NOMO-1 treated with DMSO at 0.1 percent for 48 hours (cell line): ENCODE measurements at regions not wholly inside any gene's neighbourhood (a gene's known extent, or its start where the extent isn't known, plus 50 kb on each side); places are given as distances from the start of the nearest gene placed in this dataset.

Experiments used
- DNase-seq: peaks from one replicate; lab custom pipeline; 2025; ENCODE audit not compliant: unreplicated experiment; lab: John Stamatoyannopoulos, UW

DNA sequence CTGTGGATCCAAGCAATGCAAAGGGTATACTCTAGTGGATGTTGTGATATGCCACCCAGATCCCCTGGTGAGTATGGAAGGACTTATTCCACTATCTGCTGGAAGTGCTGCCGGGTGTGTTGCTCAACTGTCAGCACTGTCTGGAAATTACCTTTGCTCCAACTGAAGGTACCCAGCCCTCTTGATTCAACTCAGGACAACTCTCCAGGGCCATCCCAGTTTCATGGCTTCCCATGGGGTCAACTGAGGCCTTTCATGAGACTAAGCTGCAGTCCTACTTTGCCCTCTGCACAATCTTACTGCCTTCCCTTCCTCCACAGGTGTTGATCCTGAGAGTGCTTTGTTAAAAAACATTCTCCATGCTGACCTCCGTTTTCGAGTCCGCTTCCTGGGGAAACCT lies 99.8 kb downstream of the SPRY1 start:
- DNase-seq = no peak

DNA sequence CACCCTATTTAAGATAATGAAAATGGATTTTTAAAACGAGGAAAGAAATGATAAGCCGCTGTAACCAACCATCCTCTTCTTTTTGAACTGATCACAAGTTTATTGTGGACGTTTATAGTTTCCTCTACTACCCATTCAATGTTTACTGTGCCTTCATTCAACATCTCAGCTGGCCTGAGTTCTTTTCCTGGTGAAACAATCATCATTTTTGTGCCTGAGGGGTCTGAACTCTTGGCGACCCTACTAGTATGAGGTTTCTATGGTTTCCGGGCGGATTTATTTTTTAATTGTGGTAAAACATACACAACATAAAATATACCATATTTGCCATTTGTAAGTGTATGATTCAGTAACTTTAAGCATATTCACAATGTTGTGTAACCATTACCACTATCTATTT lies 100.7 kb downstream of the SPRY1 start:
- no peak for DNase-seq

DNA sequence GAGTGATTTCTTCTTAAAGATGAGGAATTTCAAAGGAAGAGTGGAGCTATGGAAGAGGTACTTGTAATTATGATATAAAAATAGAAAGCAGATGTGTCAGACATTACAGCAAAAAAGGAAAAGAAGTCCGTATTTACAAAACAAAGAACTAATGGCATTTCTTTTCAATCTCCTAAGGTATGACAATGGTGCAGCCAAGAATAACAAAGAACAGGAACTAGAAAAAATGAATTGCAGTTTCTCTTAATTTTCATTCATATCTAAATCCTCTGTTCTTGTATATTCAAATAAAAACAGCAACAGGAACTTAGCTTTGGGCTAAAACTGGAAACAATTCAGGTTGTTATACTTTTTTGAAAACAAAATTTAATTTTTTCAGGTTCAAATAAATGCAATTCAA lies 105.1 kb downstream of the SPRY1 start:
- DNase-seq = no peak

DNA sequence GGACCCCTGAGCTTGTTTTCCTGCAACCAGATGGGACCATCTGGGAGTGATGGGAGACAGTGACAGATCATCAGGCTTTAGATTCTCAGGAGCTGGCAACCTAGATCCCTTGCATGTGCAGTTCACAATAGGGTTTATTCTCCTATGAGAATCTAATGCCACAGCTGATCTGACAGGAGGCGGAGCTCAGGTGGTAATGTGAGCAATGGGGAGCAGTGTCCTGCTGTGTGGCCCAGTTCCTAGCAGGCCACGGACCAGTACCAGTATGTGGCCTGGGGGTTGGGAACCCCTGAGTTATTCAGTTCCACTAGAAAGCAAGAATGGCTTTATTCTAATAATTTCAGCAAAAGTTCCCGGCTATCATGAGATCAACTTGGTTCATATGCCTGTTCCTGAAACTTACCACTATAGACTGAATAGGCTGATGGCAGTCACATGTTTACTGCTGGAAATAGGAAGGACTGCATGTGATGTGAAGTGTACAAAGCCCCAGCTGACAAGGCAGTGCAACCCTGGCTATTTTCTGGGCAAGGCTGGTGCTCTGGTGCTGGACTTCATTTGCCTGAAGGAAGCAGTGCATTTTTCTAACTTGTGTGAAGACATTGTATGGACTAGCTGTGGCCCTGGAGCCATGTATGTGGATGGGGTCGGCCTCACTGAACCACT lies 107.2 kb downstream of the SPRY1 start:
- DNase-seq = no peak

DNA sequence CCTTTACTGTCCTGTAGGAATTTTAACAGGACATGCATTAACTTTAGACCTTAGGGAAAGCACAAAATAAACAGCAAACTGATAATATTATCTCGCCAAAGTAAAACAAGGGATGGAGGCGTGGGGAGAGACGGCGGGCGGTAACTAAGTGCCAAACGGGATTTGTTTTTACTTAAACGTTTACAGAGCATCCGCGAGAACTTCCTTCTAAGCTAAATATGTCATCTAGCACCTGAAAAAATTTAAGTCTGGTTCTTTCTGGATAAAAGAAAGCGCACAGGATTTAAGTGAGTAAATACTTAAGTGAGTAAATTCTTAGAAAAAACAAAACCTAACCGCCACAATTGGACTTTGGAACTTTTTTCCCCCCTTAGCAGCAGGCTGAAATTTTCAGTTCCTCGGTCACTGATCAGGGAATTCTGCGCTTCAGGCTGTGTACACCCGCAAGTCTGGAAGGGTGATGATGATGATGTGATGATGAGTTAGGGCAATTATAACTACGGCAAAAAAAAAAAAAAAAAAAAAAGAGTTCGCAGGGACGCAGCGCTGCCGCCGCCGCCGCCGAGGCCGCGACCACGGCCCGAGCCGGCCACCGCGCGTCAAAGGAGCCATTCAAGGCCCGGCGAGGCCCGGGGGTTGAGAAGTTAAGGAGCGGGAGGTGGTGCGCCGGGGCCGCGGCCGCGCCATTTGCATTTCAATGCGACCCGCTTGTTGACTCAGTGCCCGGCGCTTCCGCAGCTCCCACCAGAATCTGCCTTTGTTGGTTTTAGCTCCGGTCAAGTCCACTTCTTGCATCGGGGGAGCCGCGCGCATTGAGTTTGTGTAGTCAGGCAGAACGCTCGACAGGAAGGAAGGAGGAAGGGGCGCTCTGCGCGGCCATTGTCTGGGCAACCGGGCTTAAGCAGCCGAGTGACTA lies 108.8 kb downstream of the SPRY1 start:
- peak; percentile 24 for DNase-seq

DNA sequence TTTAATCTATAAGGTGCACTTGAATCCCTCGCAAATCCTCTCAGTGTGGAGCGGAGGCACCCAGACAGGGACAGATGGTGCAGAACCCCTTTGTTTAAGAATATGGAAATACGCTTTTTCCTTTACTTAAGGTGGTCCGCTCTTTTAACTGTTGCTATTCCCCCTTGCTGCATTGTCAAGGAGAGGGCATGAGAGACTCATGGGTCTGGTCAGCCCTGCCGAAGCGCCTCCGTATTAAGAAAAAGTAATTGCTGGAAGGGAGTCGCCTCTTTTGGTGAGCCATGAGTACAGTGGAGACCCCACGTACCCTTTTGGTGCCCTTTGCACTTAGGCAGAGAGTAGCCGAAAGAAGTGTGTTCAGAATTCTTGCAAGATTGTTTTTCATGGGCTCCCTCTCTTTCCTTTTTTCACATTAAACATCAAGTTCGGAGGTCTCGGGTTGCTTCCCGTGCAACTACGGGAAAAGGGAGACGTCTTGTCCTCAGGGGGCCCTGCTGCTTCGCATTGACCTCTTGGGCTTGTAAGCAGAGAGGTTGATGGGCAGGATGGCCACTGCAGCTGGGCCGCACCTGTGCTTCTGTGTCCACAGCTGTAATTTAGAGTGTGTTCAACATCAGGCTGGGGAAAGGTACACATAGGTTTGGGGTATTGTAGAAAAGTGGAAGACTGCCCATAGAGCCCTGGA lies 109.6 kb downstream of the SPRY1 start:
- no peak for DNase-seq

DNA sequence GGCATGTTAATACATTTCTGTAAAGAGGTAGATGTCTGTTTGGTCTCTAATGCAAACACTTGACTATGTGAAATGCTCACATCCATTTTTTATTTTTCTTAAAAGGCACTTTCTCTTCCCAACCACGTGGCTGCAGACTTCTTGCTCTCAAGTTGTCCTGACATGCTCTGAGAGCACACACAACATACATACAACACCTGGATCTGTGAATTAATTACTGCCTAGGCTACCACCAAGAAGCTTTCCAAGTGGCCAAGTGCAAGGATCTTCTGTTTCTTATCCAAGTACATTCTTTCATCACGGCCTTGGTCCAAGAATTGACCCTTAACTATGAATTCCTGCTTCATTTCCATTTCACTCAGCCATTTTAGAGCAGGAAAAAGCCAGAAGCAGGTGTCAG lies 110.8 kb downstream of the SPRY1 start:
- no peak for DNase-seq

DNA sequence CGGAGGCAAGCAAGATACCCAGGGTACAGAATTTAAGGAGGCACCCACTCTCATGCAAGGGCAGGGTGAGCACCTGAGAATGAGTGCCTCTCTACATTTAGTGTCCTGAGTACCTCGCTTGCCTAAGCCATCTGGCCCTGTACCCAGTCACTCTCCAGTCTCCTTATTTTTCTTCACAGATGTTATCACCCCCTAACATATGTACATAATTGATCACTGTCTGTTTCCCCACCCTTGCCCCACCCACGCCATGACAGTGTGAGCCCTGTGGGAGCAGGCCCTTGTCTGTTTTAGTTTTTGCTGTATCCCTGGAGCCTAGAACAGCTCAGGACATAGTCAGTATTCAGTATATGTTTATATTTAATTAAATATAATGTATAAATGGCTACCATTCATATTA lies 113.6 kb downstream of the SPRY1 start:
- DNase-seq = no peak

DNA sequence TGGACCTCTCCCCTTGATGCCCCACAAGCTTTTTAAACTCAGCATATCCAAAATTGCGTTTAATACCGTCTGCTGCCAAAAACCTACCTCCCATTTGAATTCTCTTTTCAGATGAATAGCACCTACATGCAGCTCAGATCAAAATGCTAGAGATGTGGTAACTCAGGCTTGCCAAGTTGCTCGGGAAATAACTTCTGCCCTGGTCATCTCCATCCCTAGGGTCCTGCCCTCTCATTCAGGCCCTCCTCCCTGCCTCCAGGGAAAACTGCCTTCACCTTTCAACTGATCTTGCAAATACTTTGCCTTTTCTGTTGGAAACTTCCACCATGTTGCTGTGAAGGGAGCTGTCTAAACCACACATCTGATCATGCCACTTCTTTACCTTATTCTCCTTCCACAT lies 114.1 kb downstream of the SPRY1 start:
- no peak for DNase-seq

DNA sequence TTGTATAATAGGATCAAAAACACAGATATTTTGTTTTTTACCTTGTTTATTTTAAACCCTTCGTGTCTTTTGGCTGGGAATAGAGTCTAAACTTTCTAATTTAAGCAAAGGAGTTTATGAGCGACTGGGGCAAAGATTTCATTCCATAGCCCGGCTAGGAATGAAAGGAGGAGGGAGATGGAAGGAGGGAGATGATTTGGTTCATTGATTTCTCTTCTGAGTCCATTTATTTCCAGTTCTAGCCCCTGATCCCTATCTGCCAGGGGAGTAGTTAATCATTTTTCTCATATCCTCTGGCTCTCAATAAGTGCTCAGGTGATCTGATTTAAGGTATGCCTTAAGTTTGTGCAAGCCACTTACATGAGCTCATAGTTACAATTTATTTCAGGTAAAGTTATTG lies 120.0 kb downstream of the SPRY1 start:
- no peak for DNase-seq

DNA sequence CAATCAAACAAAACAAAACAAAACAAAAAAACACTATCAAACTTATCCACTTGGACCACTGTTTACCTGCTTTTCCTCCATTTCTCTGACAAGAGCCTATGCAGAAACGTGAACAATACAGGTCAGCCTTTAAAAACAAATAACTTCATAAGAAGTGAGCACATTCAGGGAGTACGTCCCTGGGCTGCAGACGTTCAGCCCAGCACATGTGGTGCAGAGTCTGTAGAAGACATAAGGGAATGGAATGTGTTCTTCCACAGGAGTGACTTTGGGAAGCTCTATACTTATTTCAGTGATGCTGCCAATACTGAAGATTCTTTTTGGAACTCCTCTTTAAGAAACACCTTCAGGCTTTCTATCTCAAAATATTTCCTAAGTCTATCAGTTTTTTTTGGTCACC lies 120.6 kb downstream of the SPRY1 start:
- DNase-seq = no peak

DNA sequence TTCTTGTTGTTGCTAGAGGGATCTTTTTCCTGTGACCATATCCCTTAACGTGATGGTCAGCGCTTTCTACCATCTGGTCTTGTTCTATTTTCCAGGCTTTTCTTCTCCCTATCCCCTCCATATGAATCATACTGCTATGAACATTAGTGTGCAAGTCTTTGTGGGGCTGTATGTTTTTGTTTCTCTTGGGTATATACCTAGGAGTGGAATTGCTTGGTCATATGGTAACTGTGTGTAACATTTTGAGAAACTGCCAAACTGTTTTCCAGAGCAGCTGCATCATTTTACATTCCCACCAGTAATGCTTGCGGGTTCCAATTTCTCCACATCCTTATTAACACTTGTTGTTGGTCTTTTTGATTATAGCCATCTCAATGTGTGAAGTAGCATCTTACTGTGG lies 121.4 kb downstream of the SPRY1 start:
- DNase-seq = no peak

DNA sequence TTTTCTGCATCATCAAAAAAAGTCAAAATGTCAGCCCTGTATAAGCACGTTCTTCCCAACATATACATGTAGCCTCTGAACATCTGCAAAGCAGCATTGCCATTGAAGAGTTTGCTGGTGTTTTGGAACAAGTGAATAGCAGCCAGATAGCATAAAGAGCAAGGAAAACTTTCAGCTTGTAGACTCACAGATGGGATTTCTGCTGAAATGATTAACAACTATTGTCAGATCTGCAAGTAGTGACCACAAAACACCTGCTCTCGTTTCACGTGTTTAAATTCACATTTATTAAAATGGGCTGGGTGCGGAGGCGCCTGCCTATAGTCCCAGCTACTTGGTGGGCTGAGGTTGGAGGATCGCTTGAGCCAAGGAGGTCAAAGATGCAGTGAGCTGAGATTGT lies 123.7 kb downstream of the SPRY1 start:
- no peak for DNase-seq

DNA sequence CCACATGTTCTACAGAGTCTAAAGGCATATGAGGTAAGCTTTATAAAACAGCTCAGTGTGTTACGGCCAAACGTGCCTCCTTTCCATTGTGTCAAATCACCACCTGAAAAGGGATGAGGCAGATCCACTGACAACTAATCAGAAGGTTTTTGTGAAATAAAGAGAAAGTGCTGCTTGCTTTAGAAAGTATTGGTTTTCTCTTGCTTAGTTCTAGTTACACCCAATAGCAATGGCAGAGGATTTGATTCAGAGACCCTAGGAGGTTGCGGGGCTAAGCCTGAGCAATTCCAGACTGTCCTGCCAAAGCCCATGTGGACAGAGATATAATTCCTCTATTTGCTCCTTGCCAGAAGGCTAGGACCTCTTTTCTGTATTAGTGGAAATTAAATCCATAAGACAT lies 125.5 kb downstream of the SPRY1 start:
- DNase-seq = no peak

DNA sequence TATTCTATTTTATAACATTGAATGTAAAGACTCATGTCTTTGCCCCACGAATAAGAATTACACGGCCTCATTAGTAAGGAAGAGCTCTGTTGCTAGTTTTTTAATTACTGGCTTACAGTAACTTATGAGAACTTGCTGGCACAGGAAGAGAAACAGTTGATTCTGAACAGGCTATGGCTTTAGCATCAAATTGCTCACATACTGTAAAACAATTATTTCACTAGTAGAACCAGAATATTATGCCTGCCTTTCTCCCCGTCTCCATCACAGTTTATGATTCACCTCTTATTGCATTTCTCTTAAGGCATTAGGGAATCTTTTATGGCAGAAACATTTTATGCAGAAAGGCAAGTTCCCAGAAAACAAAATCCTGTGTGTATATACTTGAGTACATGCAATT lies 126.1 kb downstream of the SPRY1 start:
- no peak for DNase-seq

DNA sequence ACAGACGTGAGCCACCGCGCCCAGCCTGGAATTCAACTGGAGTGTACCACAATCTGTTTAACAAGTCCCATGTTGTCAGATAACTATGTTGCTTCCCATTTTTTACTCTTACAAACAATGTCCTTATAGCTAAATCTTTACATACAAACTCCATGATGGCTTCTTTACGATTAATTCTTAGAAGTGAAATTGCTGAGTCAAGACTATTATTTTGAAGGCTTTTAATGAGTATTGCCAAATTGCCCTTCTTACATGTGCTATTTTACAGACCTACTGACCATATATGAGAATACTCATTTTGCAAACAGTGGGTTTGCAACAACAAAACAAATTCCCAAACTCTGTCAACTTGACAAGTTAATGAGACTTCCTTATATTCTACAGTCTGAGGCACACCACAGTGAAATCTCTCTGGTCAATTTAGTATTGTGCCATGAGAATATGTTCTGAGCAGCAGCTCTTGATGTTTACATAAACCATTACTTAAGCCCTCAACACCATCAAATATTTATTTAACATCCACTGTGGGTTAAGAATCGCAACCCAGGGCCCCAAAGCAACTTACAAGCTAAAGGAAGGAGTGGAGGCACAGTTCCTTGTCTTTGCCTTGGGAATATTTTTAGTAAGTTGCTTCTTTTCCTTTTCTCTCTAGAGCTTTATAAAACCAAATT lies 128.5 kb downstream of the SPRY1 start:
- DNase-seq = peak; percentile 13

DNA sequence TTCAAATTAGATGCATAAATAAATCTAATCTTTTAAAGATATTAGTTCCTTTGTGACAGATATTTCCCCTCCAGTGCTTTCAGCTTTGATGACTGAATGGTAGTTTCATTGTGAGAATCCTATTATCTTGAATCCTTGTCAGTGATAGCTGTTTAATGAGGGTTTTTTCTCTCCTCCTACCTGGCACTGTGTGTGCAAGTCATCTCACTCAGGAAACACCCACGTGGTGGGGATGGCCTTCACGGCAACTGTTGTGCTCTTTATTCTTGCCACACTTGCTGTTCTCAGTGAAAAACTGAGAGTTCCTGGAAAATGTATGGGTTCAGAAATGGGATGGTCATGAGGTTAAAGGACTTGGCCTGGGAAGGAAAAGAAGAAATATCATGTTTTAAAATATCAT lies 129.9 kb downstream of the SPRY1 start:
- no peak for DNase-seq

DNA sequence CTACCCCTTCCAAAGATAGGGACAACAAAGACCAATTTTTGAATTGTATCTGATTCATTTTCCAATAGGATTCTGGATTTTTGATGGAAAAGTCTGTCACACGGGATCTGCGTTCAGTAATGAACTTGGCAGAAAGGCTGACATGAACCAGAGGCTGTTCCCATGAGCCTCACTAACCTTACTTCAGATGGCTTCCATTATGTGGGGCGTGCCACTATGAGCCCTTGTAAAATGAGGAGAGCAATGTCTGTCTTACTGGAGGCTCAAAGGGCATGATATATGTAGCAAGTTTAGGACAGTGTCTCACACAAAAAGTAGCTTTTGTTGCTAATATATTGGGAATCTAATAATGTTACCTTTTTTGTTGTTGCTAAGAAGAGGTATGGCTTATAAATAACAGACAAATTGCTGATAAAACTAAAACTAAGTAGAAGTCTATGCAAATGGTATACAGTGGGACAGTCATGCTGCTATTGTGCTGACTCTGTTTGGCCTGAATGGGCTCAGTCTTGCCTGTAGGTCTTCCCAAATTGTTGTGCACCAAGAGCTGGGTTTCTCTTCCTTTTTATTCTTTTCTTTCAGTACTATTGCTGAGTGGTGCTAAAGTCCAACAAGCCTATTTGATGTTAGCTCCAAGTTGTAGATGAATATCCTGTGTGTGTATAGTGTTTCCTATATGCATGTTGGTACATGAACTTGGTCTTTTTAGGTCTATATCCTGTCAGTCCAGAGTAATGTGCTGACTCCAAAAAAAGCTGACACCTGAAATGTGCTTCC lies 132.1 kb downstream of the SPRY1 start:
- DNase-seq = peak; percentile 26

DNA sequence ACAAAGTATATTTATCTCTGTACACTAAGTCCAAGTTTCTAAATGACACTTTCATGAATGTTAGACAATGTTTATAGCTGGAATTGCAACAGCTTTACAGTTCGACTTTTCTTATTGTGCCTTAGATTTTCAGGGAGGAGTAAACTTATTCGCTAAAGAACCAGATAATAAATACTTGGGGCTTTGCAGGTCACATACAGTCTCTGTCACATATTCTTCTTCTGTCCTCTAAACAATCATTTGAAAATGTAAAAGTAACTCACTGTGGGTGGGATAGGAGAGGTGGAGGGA lies 132.6 kb downstream of the SPRY1 start:
- DNase-seq = no peak

DNA sequence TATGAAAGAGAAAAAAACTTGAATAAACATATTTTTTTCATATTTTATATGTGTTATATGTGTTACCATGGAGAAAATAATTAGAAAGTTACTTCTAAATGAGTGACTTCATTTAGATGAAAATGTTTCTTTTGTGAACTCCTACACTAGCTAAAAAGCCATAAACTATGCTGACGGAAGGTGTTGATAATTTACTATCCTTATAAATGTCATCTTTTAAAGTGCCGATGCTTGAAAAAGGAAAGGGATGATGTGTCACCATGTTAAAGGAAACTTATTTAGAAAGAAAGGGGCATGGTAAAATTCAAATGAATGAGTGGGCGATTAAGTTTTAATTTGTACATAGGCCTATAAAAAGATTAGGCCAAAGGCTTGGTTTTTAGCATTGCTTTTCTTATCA lies 133.8 kb downstream of the SPRY1 start:
- DNase-seq = no peak
